Gastroesophageal sphincter (tissue), 4 donors: ENCODE measurements at regions not wholly inside any gene's neighbourhood (a gene's known extent, or its start where the extent isn't known, plus 50 kb on each side); places are given as distances from the start of the nearest gene placed in this dataset.
"Not testable (repeated sequence)": the region's sequence is repeated elsewhere in the genome, so short reads cannot be mapped to it uniquely, and the experiment has no call there.

Experiments
- ATAC-seq: fragments of 150-250 bp; one replicate; pipeline ENCODE4 v1.9.1; 2016; ENCODE audit warnings: mild to moderate bottlenecking, moderate library complexity
- H3K27ac ChIP-seq, 4 donors: fragments of 200-600 bp; sonication (generic) in 3 of 4; 1 replicate in 3 of 4; 2 replicates in 1 of 4; pipeline ENCODE4 v1.5.1; 2016 to 2019
- H3K27me3 ChIP-seq: fragments of 200-600 bp; sonication (generic); one replicate; pipeline ENCODE4 v1.5.1; 2019
- H3K36me3 ChIP-seq, 2 donors: fragments of 200-600 bp; sonication (generic); one replicate each; pipeline ENCODE4 v1.5.1; 2019; ENCODE audit warnings: control low read depth in 1 of 2
- H3K4me1 ChIP-seq, 3 donors: fragments of 200-600 bp; sonication (generic); 1 replicate in 2 of 3; 2 replicates in 1 of 3; pipeline ENCODE4 v1.5.1; 2016 to 2019; ENCODE audit warnings: control low read depth in 2 of 3
- H3K4me3 ChIP-seq, 2 donors: fragments of 200-600 bp; sonication (generic); one replicate each; pipeline ENCODE4 v1.5.1; 2019; ENCODE audit warnings: mild to moderate bottlenecking in 1 of 2, moderate library complexity in 1 of 2
- H3K9me3 ChIP-seq, 3 donors: fragments of 200-600 bp; sonication (generic); one replicate each; pipeline ENCODE4 v1.5.1; 2017 to 2019; ENCODE audit warnings: control low read depth in 2 of 3
- CTCF ChIP-seq, 4 experiments: fragments of 200-600 bp in 2 of 4; fragments of 450-650 bp in 2 of 4; sonication (generic) in 1 of 4; IDR thresholded peaks; one replicate each; pipeline ENCODE4 v1.5.1; 2017 to 2019; ENCODE audit warnings: antibody characterized with exemption in 4 of 4, mild to moderate bottlenecking in 2 of 4, moderate library complexity in 2 of 4
- EP300 ChIP-seq: sonication (generic); formaldehyde crosslinking; IDR thresholded peaks from one replicate; pipeline ENCODE4 v1.6.1; 2017; ENCODE audit warnings: antibody characterized with exemption, mild to moderate bottlenecking
- POLR2A ChIP-seq, 2 donors: fragments of 450-650 bp; IDR thresholded peaks; one replicate each; pipeline ENCODE4 v1.6.1; 2017; ENCODE audit warnings: antibody characterized with exemption in 2 of 2, mild to moderate bottlenecking in 2 of 2, moderate library complexity in 1 of 2
- POLR2AphosphoS5 ChIP-seq: sonication (generic); formaldehyde crosslinking; IDR thresholded peaks from one replicate; pipeline ENCODE4 v1.6.1; 2017; ENCODE audit warnings: antibody characterized with exemption
- WGBS, 2 donors: methylation state at CpG; one replicate each; pipeline ENCODE4 v1.1.5; 2018; ENCODE audit warnings: low coverage in 1 of 2; 5-methylcytosine and 5-hydroxymethylcytosine counted together

DNA sequence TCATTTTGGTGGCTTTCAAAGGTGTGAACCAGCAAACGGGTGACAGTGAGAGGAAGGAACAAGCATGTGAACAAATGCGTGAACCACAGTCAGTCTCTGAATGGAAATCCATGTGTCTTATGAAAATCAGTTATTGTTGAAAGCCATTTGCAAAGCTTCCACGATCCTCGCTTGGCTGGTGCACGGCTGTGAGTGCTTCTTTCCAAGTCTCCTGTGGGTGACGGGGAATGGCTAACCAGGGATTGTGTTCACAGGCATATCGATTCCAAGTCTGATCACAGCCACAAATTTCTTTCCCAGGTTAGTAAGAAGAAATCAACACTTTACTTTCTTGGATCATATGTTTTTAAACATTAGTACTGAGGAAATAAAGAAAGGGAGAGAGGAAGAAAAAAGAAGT is 556.9 kb upstream of the RBFOX1 start:
- H3K4me3 ChIP-seq: no peak overlapping the region
- peaks cover 16% of the 10 kb centered on the region for H3K27me3 ChIP-seq
- H3K36me3 ChIP-seq: no peaks in the 10 kb centered on the region
- TF ChIP-seq CTCF (IDR thresholded peaks at IDR 0.05): no peak
- TF ChIP-seq POLR2AphosphoS5: no peak
- no peak for TF ChIP-seq EP300
- TF ChIP-seq POLR2A (IDR thresholded peaks at IDR 0.05): no peak
- H3K4me1 ChIP-seq: no peaks in the 10 kb centered on the region
- WGBS, 2 donors: 75 to 93% methylated on average over 2 to 6 of the region's 7 CpGs
- no peak for ATAC-seq
- no peaks in the 10 kb centered on the region for H3K9me3 ChIP-seq
- H3K27ac ChIP-seq: no peak overlapping the region

- no peaks in the 10 kb centered on the region for H3K9me3 ChIP-seq
- no peak for TF ChIP-seq POLR2AphosphoS5
- TF ChIP-seq CTCF (IDR thresholded peaks at IDR 0.05): no peak
- TF ChIP-seq EP300: no peak
- TF ChIP-seq POLR2A (IDR thresholded peaks at IDR 0.05): no peak
- no peaks in the 10 kb centered on the region for H3K36me3 ChIP-seq
- no peaks in the 10 kb centered on the region for H3K4me1 ChIP-seq
- 4 to 18% methylated on average over 3 to 4 of the region's 4 CpGs for WGBS, 2 donors
- H3K4me3 ChIP-seq: no peak overlapping the region
- peaks cover 16% of the 10 kb centered on the region for H3K27me3 ChIP-seq
- no peak for ATAC-seq
- H3K27ac ChIP-seq: no peak overlapping the region
Measured at GRCh38 chr16:6771956-6772355, 560.7 kb upstream of the RBFOX1 start.

GRCh38 chr16:6753553-6753952 is 579.1 kb upstream of the RBFOX1 start:
- no peak overlapping the region for H3K4me3 ChIP-seq
- no peaks in the 10 kb centered on the region for H3K4me1 ChIP-seq
- WGBS, 2 donors: 36 to 43% methylated on average over 8 to 9 of the region's 9 CpGs
- no peak for ATAC-seq
- no peaks in the 10 kb centered on the region for H3K27me3 ChIP-seq
- H3K9me3 ChIP-seq: no peaks in the 10 kb centered on the region
- no peak overlapping the region for H3K27ac ChIP-seq
- H3K36me3 ChIP-seq: no peaks in the 10 kb centered on the region
- TF ChIP-seq EP300 (no peak), POLR2A (IDR thresholded peaks at IDR 0.05) (no peak), POLR2AphosphoS5 (no peak), CTCF (IDR thresholded peaks at IDR 0.05) (no peak)

- 50 to 57% methylated on average over 1 of the region's 1 CpG for WGBS, 2 donors
- H3K27ac ChIP-seq: no peak overlapping the region
- H3K9me3 ChIP-seq: no peaks in the 10 kb centered on the region
- H3K36me3 ChIP-seq: no peaks in the 10 kb centered on the region
- no peak overlapping the region for H3K4me3 ChIP-seq
- no peaks in the 10 kb centered on the region for H3K4me1 ChIP-seq
- ATAC-seq: no peak
- no peak for TF ChIP-seq CTCF (IDR thresholded peaks at IDR 0.05)
- no peak for TF ChIP-seq POLR2A (IDR thresholded peaks at IDR 0.05)
- TF ChIP-seq POLR2AphosphoS5: no peak
- no peak for TF ChIP-seq EP300
- H3K27me3 ChIP-seq: no peaks in the 10 kb centered on the region
Measured at GRCh38 chr16:6751191-6751590, 581.5 kb upstream of the RBFOX1 start.

DNA sequence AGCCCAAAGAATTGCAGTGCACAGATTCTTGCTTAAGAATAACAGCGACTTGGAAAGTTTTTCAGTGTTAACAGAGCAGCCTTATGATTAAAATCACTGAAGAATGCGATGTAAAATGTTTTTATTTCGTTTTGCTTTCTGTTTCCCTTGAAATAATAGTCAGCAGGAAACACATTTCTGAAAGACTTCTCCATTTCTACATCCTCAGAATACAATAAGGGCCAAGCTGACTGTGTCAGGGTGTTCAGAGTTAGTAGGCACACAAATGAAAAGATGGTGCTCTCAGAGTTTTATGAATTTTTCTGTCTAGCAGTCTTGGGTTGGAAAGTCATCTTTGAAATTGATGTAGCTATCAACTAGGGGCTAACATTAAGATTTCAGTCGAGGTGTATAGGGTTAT is 582.9 kb upstream of the RBFOX1 start:
- TF ChIP-seq EP300 (no peak), POLR2A (IDR thresholded peaks at IDR 0.05) (no peak), POLR2AphosphoS5 (no peak), CTCF (IDR thresholded peaks at IDR 0.05) (no peak)

GRCh38 chr16:6736302-6736701 is 596.3 kb upstream of the RBFOX1 start:
- not testable (repeated sequence) for H3K9me3 ChIP-seq, H3K4me1 ChIP-seq, H3K36me3 ChIP-seq, H3K4me3 ChIP-seq, H3K27me3 ChIP-seq, ATAC-seq, H3K27ac ChIP-seq
- 29 to 30% methylated on average over 2 of the region's 2 CpGs for WGBS, 2 donors

More for the DNA sequence above, 582.9 kb upstream of the RBFOX1 start:
- Histone ChIP-seq H3K27ac (no peak overlapping the region), H3K4me3 (no peak overlapping the region), H3K9me3 (peaks cover 0 to 2% (median 0%) of the 10 kb centered on the region in 3 donors), H3K4me1 (no peaks in the 10 kb centered on the region), H3K36me3 (no peaks in the 10 kb centered on the region), H3K27me3 (no peaks in the 10 kb centered on the region)
- ATAC-seq: no peak
- whole genome bisulfite sequencing, 2 donors: 35 to 44% methylated on average over 4 of the region's 4 CpGs
